ENCODE measurements at regions not wholly inside any gene's neighbourhood (a gene's known extent, or its start where the extent isn't known, plus 50 kb on each side); places are given as distances from the start of the nearest gene placed in this dataset.

GRCh38 chr13:76790526-76790925 lies 95.7 kb downstream of the KCTD12 start:
- TF ChIP-seq CTCF (IDR thresholded peaks at IDR 0.05) (no peak), RFX5 (IDR thresholded peaks at IDR 0.05; ENCODE audit: low read length) (no peak), CHD2 (IDR thresholded peaks at IDR 0.05; ENCODE audit: low read length, partially characterized antibody) (no peak), USF2 (IDR thresholded peaks at IDR 0.05; ENCODE audit: borderline replicate concordance, low read depth, low read length) (no peak), MXI1 (IDR thresholded peaks at IDR 0.05; ENCODE audit: low read depth, low read length) (no peak), SIN3A (IDR thresholded peaks at IDR 0.05; ENCODE audit: borderline replicate concordance, low read depth, low read length) (no peak), EZH2phosphoT487 (IDR thresholded peaks at IDR 0.05; ENCODE audit: borderline replicate concordance, low read depth) (no peak)
